GM23338 (cell line): ENCODE measurements at regions not wholly inside any gene's neighbourhood (a gene's known extent, or its start where the extent isn't known, plus 50 kb on each side); places are given as distances from the start of the nearest gene placed in this dataset.

Experiments
- ATAC-seq: fragments of 200-7000 bp; cut with Tn5 transposase; 3 replicates; pipeline ENCODE4 v1.9.1; 2020
- DNase-seq: peaks from one replicate; pipeline ENCODE4 v3.0.0-alpha.2; 2015; ENCODE audit warnings: low spot score
- H2AFZ ChIP-seq: fragments of 200-600 bp; sonication (generic); 2 replicates; pipeline ENCODE4 v1.8.0; 2016; ENCODE audit warnings: antibody characterized with exemption, mild to moderate bottlenecking, moderate library complexity
- H3F3A ChIP-seq: fragments of 200-600 bp; sonication (generic); replicated peaks from 2 replicates; pipeline ENCODE4 v1.8.0; 2017; ENCODE audit warnings: antibody characterized with exemption, mixed run types, low read depth
- H3K27ac ChIP-seq: fragments of 200-600 bp; sonication (generic); 2 replicates; pipeline ENCODE4 v1.6.1; 2016; ENCODE audit warnings: low read depth
- H3K27me3 ChIP-seq: fragments of 200-600 bp; sonication (generic); 2 replicates; pipeline ENCODE4 v1.8.0; 2016; ENCODE audit warnings: mild to moderate bottlenecking, mixed run types, moderate library complexity; ENCODE audit not compliant: insufficient read depth
- H3K36me3 ChIP-seq: fragments of 200-600 bp; sonication (generic); 2 replicates; pipeline ENCODE4 v1.8.0; 2016; ENCODE audit warnings: mild to moderate bottlenecking; ENCODE audit not compliant: insufficient read depth
- H3K4me1 ChIP-seq: fragments of 200-600 bp; sonication (generic); 2 replicates; pipeline ENCODE4 v1.8.0; 2016; ENCODE audit warnings: mild to moderate bottlenecking, moderate library complexity; ENCODE audit not compliant: insufficient read depth
- H3K4me2 ChIP-seq: fragments of 200-600 bp; sonication (generic); 2 replicates; pipeline ENCODE4 v1.7.1; 2017; ENCODE audit warnings: mixed run types
- H3K4me3 ChIP-seq: fragments of 200-600 bp; sonication (generic); 2 replicates; pipeline ENCODE4 v1.6.1; 2016; ENCODE audit warnings: mixed run types
- H3K79me2 ChIP-seq: fragments of 200-600 bp; sonication (generic); replicated peaks from 2 replicates; pipeline ENCODE4 v1.8.0; 2017; ENCODE audit warnings: mild to moderate bottlenecking; ENCODE audit not compliant: insufficient read depth
- H3K9me2 ChIP-seq: fragments of 200-600 bp; sonication (generic); 2 replicates; pipeline ENCODE4 v1.8.0; 2017; ENCODE audit not compliant: insufficient read depth
- H4K20me1 ChIP-seq: fragments of 200-600 bp; sonication (generic); replicated peaks from 2 replicates; pipeline ENCODE4 v1.8.0; 2017; ENCODE audit warnings: mild to moderate bottlenecking; ENCODE audit not compliant: insufficient read depth
- H3K27ac Mint-ChIP-seq: 2 replicates; pipeline ENCODE4 v1.8.0; 2020; ENCODE audit warnings: inconsistent platforms, mild to moderate bottlenecking, moderate library complexity, mixed read lengths
- H3K27me3 Mint-ChIP-seq: 3 replicates; pipeline ENCODE4 v1.8.0; 2022; ENCODE audit warnings: low read depth, mild to moderate bottlenecking, moderate library complexity, mixed read lengths, inconsistent platforms; ENCODE audit not compliant: insufficient read depth, poor library complexity
- H3K36me3 Mint-ChIP-seq: 3 replicates; pipeline ENCODE4 v1.8.0; 2021; ENCODE audit warnings: low read depth, mild to moderate bottlenecking, inconsistent platforms, moderate library complexity, mixed read lengths
- H3K4me1 Mint-ChIP-seq: 3 replicates; pipeline ENCODE4 v1.8.0; 2020; ENCODE audit warnings: mild to moderate bottlenecking, inconsistent platforms, mixed read lengths
- H3K4me3 Mint-ChIP-seq: 3 replicates; pipeline ENCODE4 v1.8.0; 2021; ENCODE audit warnings: moderate library complexity, mild to moderate bottlenecking, inconsistent platforms, mixed read lengths
- H3K9me3 Mint-ChIP-seq: 3 replicates; pipeline ENCODE4 v1.8.0; 2020; ENCODE audit warnings: moderate library complexity, mild to moderate bottlenecking, inconsistent platforms, mixed read lengths
- ETS1 ChIP-seq: IDR thresholded peaks from 2 replicates; pipeline ENCODE4 v1.6.1; 2016; ENCODE audit warnings: antibody characterized with exemption
- EZH2 ChIP-seq: fragments of 200-600 bp; sonication (generic); IDR thresholded peaks from one replicate; pipeline ENCODE4 v1.8.0; 2017; ENCODE audit warnings: antibody characterized with exemption, mild to moderate bottlenecking, low read depth; ENCODE audit not compliant: unreplicated experiment
- EZH2phosphoT487 ChIP-seq: fragments of 200-600 bp; sonication (generic); IDR thresholded peaks from one replicate; pipeline ENCODE4 v1.8.1; 2018; ENCODE audit warnings: antibody characterized with exemption; ENCODE audit not compliant: unreplicated experiment
- REST ChIP-seq: IDR thresholded peaks from one replicate; pipeline ENCODE4 v1.6.1; 2018; ENCODE audit warnings: antibody characterized with exemption; ENCODE audit not compliant: unreplicated experiment
- ZNF462 ChIP-seq: fragments of 250-450 bp; sonication (Bioruptor Pico); IDR thresholded peaks from 2 replicates; pipeline ENCODE4 v1.5.0; 2020; ENCODE audit warnings: mild to moderate bottlenecking, moderate library complexity

- no peak for TF ChIP-seq EZH2
- no peak for TF ChIP-seq REST
- no peak for TF ChIP-seq EZH2phosphoT487
- TF ChIP-seq ZNF462 (CRISPR knock-in tag) = no peak
- TF ChIP-seq ETS1 = no peak
- Histone ChIP-seq H3K4me2 (no peak overlapping the region), H3K79me2 (no peaks in the 10 kb centered on the region), H3F3A (no peaks in the 10 kb centered on the region), H4K20me1 (no peaks in the 10 kb centered on the region), H3K4me1 (no peaks in the 10 kb centered on the region), H3K4me3 (no peak overlapping the region), H3K27me3 (no peaks in the 10 kb centered on the region), H3K36me3 (no peaks in the 10 kb centered on the region), H3K9me2 (no peaks in the 10 kb centered on the region), H3K27ac (no peak overlapping the region), H2AFZ (no peak overlapping the region; the same call in 1 of the 2 replicates)
- H3K4me1 Mint-ChIP-seq = no peaks in the 10 kb centered on the region
- no peak overlapping the region for H3K4me3 Mint-ChIP-seq
- peaks cover 2% of the 10 kb centered on the region for H3K27me3 Mint-ChIP-seq
- DNase-seq = no peak
- no peaks in the 10 kb centered on the region for H3K9me3 Mint-ChIP-seq
- ATAC-seq = no peak
- no peak overlapping the region for H3K27ac Mint-ChIP-seq
- no peaks in the 10 kb centered on the region for H3K36me3 Mint-ChIP-seq
These were observed 519.7 kb downstream of the KCNT2 start for GRCh38 chr1:196088541-196088940.
